ENCODE measurements at regions not wholly inside any gene's neighbourhood (a gene's known extent, or its start where the extent isn't known, plus 50 kb on each side); places are given as distances from the start of the nearest gene placed in this dataset.

GRCh38 chr12:123085066-123085465 is 65.8 kb downstream of the PITPNM2 start:
- no peak overlapping the region for H3K4me3 ChIP-seq (replicated peaks in 1 of 3)
- no peak overlapping the region for H3K27ac ChIP-seq
- H3K36me3 ChIP-seq: no peaks in the 10 kb centered on the region
- DNase-seq: no peak
- intact Hi-C loops (cut with DNase I): no loop called here
- no peaks in the 10 kb centered on the region for H3K9me3 ChIP-seq
- WGBS, 2 donors: 98 to 100% methylated on average over 3 to 5 of the region's 5 CpGs
- H3K4me1 ChIP-seq: peaks cover 0 to 8% of the 10 kb centered on the region in 2 donors
- TF ChIP-seq, protein P1, sequence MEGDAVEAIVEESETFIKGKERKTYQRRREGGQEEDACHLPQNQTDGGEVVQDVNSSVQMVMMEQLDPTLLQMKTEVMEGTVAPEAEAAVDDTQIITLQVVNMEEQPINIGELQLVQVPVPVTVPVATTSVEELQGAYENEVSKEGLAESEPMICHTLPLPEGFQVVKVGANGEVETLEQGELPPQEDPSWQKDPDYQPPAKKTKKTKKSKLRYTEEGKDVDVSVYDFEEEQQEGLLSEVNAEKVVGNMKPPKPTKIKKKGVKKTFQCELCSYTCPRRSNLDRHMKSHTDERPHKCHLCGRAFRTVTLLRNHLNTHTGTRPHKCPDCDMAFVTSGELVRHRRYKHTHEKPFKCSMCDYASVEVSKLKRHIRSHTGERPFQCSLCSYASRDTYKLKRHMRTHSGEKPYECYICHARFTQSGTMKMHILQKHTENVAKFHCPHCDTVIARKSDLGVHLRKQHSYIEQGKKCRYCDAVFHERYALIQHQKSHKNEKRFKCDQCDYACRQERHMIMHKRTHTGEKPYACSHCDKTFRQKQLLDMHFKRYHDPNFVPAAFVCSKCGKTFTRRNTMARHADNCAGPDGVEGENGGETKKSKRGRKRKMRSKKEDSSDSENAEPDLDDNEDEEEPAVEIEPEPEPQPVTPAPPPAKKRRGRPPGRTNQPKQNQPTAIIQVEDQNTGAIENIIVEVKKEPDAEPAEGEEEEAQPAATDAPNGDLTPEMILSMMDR (IDR thresholded peaks at IDR 0.05): no peak
- no peak for TF ChIP-seq POLR2A (IDR thresholded peaks at IDR 0.05)
- H3K27me3 ChIP-seq: no peaks in the 10 kb centered on the region

GRCh38 chr12:123083661-123084571 is 67.0 kb downstream of the PITPNM2 start:
- Histone ChIP-seq H3K4me3 (replicated peaks in 1 of 3) (no peak overlapping the region), H3K4me1 (peaks cover 0 to 8% of the 10 kb centered on the region in 2 donors), H3K27ac (no peak overlapping the region), H3K36me3 (no peaks in the 10 kb centered on the region), H3K27me3 (no peaks in the 10 kb centered on the region), H3K9me3 (no peaks in the 10 kb centered on the region)
- no peak for DNase-seq
- TF ChIP-seq, protein P1 (IDR thresholded peaks at IDR 0.05): no peak
- no peak for TF ChIP-seq POLR2A (IDR thresholded peaks at IDR 0.05)
- intact Hi-C loops (cut with DNase I): no loop called here
- WGBS, 2 donors: 68 to 73% methylated on average over 6 to 11 of the region's 11 CpGs

GRCh38 chr12:123080634-123081033 is 70.3 kb downstream of the PITPNM2 start:
- Histone ChIP-seq H3K36me3 (no peaks in the 10 kb centered on the region), H3K27me3 (no peaks in the 10 kb centered on the region), H3K27ac (no peak overlapping the region), H3K9me3 (no peaks in the 10 kb centered on the region), H3K4me1 (peaks cover 0 to 8% of the 10 kb centered on the region in 2 donors), H3K4me3 (replicated peaks in 1 of 3) (no peak overlapping the region)
- WGBS, 2 donors: 93 to 95% methylated on average over 2 to 4 of the region's 4 CpGs
- intact Hi-C loops (cut with DNase I): no loop called here
- no peak for TF ChIP-seq POLR2A (IDR thresholded peaks at IDR 0.05)
- TF ChIP-seq, protein P1 (IDR thresholded peaks at IDR 0.05): no peak
- no peak for DNase-seq

DNA sequence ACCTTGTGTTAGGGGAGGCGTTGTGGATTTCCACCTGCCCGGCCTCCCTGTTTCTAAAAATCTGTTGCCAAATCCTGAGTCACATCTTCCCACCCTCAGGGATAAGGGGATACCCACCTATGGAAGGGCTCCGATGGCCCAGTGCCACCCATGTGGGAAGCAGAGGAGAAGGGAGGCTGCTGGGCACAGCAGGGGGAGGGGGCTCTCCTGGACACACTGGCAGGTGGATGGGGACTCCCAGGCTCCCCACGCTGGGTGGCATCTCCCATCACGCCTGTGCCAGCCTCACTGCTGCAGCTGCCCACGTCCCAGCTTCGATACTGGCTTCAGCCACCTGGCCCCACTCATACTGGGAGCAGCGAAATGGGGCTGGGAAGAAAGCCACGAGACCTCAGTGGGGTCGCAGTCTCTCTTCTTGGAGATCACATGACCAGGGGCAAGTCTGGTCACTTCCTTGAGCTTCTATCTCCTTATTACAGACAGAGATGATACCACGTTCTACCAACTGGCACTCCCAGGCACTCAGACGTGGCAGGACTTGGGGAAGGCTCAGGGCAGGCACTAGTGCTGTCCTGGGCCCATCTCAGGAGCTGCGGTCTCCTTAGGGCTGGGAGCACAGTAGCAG is 72.2 kb downstream of the PITPNM2 start:
- Histone ChIP-seq H3K27ac (no peak overlapping the region), H3K36me3 (no peaks in the 10 kb centered on the region), H3K4me1 (peaks cover 0 to 3% of the 10 kb centered on the region in 2 donors), H3K27me3 (no peaks in the 10 kb centered on the region), H3K4me3 (replicated peaks in 1 of 3) (no peak overlapping the region), H3K9me3 (no peaks in the 10 kb centered on the region)
- TF ChIP-seq, protein P1 (IDR thresholded peaks at IDR 0.05): no peak
- no peak for TF ChIP-seq POLR2A (IDR thresholded peaks at IDR 0.05)
- intact Hi-C loops (cut with DNase I): no loop called here
- 83 to 89% methylated on average over 10 of the region's 13 CpGs for WGBS, 2 donors
- DNase-seq: no peak

- Histone ChIP-seq H3K36me3 (no peaks in the 10 kb centered on the region), H3K4me3 (replicated peaks in 1 of 3) (no peak overlapping the region), H3K9me3 (no peaks in the 10 kb centered on the region), H3K4me1 (no peaks in the 10 kb centered on the region), H3K27ac (no peak overlapping the region), H3K27me3 (no peaks in the 10 kb centered on the region)
- WGBS, 2 donors: 87 to 89% methylated on average over 10 to 12 of the region's 12 CpGs
- no peak for DNase-seq
- TF ChIP-seq, protein P1 (IDR thresholded peaks at IDR 0.05): no peak
- TF ChIP-seq POLR2A (IDR thresholded peaks at IDR 0.05): no peak
- intact Hi-C loops (cut with DNase I): no loop called here
Observed at GRCh38 chr12:123078120-123078465, 72.8 kb downstream of the PITPNM2 start.
